ENCODE measurements at regions not wholly inside any gene's neighbourhood (a gene's known extent, or its start where the extent isn't known, plus 50 kb on each side); places are given as distances from the start of the nearest gene placed in this dataset.

GRCh38 chr9:7899753-7900152 is 100.2 kb upstream of the DMAC1 start:
- TF ChIP-seq EP300 (IDR thresholded peaks at IDR 0.05): no peak
- TF ChIP-seq CTCF (IDR thresholded peaks at IDR 0.05): no peak
- TF ChIP-seq POLR2A (IDR thresholded peaks at IDR 0.05): no peak
- TF ChIP-seq POLR2AphosphoS5 (IDR thresholded peaks at IDR 0.05): no peak
